ENCODE measurements at regions not wholly inside any gene's neighbourhood (a gene's known extent, or its start where the extent isn't known, plus 50 kb on each side); places are given as distances from the start of the nearest gene placed in this dataset.
A peak's percentile ranks its signal among the peaks of the same experiment; 100 is the strongest.

DNA sequence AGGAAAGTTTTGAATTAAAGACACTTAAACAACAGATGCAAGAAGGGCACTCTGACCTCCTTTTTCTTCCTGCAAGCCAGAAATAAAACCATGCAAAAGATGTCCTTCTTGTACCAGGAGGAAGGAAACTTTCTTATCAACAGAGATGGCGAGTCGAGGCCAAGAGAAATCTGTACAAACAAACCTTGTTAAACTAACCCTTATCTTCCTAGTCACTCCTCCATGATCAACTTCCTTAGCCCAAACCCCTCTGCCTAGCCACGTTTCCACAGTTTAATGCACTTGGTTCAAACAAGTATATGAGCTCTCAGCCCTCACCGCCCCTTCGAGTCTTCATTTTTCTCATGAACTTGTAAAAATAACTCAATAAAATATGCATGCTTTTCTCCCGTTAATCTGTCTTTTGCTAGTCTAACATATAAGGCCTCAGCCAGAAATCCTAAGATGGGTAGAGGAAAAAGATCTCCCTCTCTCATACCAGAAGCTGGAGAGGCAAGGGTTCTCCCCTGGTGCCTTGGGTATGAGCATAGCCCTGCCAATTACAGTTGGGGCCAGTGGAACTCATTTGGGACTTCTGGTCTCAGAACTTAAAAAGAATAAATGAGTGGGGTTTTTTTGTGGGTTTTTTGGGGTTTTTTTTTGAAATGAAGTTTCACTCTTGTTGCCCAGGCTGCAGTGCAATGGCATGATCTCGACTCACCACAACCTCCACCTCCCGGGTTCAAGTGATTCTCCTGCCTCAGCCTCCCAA, 141.7 kb upstream of the SOD1 start:
- Histone ChIP-seq H3K56ac (ENCODE audit: insufficient read length, low read depth, low read length) (no peak overlapping the region), H4K91ac (ENCODE audit: insufficient read length, low read depth, low read length) (no peak overlapping the region), H3K23me2 (ENCODE audit: insufficient read length, low read depth, low read length, poor library complexity, severe bottlenecking) (no peaks in the 10 kb centered on the region), H3K27ac (ENCODE audit: insufficient read length, low read depth, low read length) (no peak overlapping the region), H2BK15ac (ENCODE audit: low read depth, low read length) (no peak overlapping the region), H2AFZ (ENCODE audit: low read length) (no peak overlapping the region), H3K4me2 (ENCODE audit: insufficient read depth, insufficient read length, low read length) (no peak overlapping the region), H3K23ac (ENCODE audit: insufficient read length, low read depth, low read length) (no peak overlapping the region), H4K20me1 (ENCODE audit: control insufficient read depth, insufficient read depth, insufficient read length) (no peaks in the 10 kb centered on the region), H3K79me2 (ENCODE audit: insufficient read depth, low read length) (no peaks in the 10 kb centered on the region), H3K27me3 (ENCODE audit: insufficient read depth, low read length) (no peaks in the 10 kb centered on the region), H3K4ac (ENCODE audit: low read depth, low read length) (no peak overlapping the region), H2BK120ac (ENCODE audit: low read depth, low read length, poor library complexity, severe bottlenecking) (no peak overlapping the region), H2AK5ac (ENCODE audit: insufficient read length, low read length) (no peak overlapping the region), H2BK5ac (ENCODE audit: insufficient read length, low read length) (no peak overlapping the region), H3K14ac (ENCODE audit: insufficient read depth, low read length) (no peak overlapping the region), H3T11ph (ENCODE audit: low read length) (no peak overlapping the region), H3K9me3 (ENCODE audit: control insufficient read depth, low read depth, low read length) (no peaks in the 10 kb centered on the region), H2BK12ac (ENCODE audit: insufficient read length, low read depth, low read length) (no peak overlapping the region), H3K18ac (ENCODE audit: insufficient read length, low read depth, low read length) (no peak overlapping the region), H3K79me1 (ENCODE audit: insufficient read depth, low read depth, low read length, poor library complexity, severe bottlenecking) (no peaks in the 10 kb centered on the region), H4K5ac (ENCODE audit: insufficient read length, low read depth, low read length) (no peak overlapping the region), H2BK20ac (ENCODE audit: low read depth, low read length, poor library complexity, severe bottlenecking) (no peak overlapping the region), H3K9ac (ENCODE audit: extremely low read depth, insufficient read length, low read length) (no peak overlapping the region), H4K8ac (replicated peaks; ENCODE audit: insufficient read length, low read depth, low read length) (no peak overlapping the region), H3K4me1 (ENCODE audit: insufficient read depth, low read length) (0 out of 2 replicates have a peak, but pooled peaks cover 6% of the 10 kb centered on the region)
- TF ChIP-seq, protein P1, sequence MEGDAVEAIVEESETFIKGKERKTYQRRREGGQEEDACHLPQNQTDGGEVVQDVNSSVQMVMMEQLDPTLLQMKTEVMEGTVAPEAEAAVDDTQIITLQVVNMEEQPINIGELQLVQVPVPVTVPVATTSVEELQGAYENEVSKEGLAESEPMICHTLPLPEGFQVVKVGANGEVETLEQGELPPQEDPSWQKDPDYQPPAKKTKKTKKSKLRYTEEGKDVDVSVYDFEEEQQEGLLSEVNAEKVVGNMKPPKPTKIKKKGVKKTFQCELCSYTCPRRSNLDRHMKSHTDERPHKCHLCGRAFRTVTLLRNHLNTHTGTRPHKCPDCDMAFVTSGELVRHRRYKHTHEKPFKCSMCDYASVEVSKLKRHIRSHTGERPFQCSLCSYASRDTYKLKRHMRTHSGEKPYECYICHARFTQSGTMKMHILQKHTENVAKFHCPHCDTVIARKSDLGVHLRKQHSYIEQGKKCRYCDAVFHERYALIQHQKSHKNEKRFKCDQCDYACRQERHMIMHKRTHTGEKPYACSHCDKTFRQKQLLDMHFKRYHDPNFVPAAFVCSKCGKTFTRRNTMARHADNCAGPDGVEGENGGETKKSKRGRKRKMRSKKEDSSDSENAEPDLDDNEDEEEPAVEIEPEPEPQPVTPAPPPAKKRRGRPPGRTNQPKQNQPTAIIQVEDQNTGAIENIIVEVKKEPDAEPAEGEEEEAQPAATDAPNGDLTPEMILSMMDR (conservative IDR thresholded peaks at IDR 0.05), result no peak
- Mint-ChIP-seq H3K36me3 (ENCODE audit: insufficient read depth in 1 of 3, low read depth in 3 of 3) (no peaks in the 10 kb centered on the region), H3K9me3 (no peaks in the 10 kb centered on the region), H3K4me3 (no peak overlapping the region), H3K4me1 (peaks cover 24 to 31% of the 10 kb centered on the region in 2 experiments), H3K27me3 (ENCODE audit: low read depth) (no peaks in the 10 kb centered on the region), H3K27ac (peak overlapping the region in 1 of 3 experiments; percentile 20; a peak in 2 of 7 replicates)
- no CpG with 5 or more reads among the region's 8 CpGs for WGBS (ENCODE audit: extremely low coverage, insufficient read length, low lambda C conversion rate)
- no peak for DNase-seq
